Left lung (tissue), 4 donors: ENCODE measurements at regions not wholly inside any gene's neighbourhood (a gene's known extent, or its start where the extent isn't known, plus 50 kb on each side); places are given as distances from the start of the nearest gene placed in this dataset.

Experiments used
- ATAC-seq: fragments of 200-7000 bp; cut with Tn5 transposase; one replicate; pipeline ENCODE4 v1.9.1; 2020; ENCODE audit warnings: moderate library complexity
- DNase-seq, 4 donors: peaks; one replicate each; pipeline ENCODE4 v3.0.0-alpha.2; 2013 to 2020
- H3K27ac ChIP-seq, 2 donors: fragments of 200-600 bp; sonication (generic) in 1 of 2; one replicate each; pipeline versions ENCODE4 v1.5.0 to v1.8.0; 2020 to 2021
- H3K27me3 ChIP-seq, 2 donors: fragments of 200-600 bp; sonication (generic) in 1 of 2; one replicate each; pipeline versions ENCODE4 v1.5.0 to v1.8.0; 2020 to 2021
- H3K36me3 ChIP-seq, 2 donors: fragments of 200-600 bp; sonication (generic) in 1 of 2; one replicate each; pipeline versions ENCODE4 v1.5.0 to v1.8.0; 2020 to 2021
- H3K4me1 ChIP-seq, 2 donors: fragments of 200-600 bp; one replicate each; pipeline ENCODE4 v1.8.0; 2021
- H3K4me3 ChIP-seq, 2 donors: fragments of 200-600 bp; sonication (generic) in 1 of 2; one replicate each; pipeline versions ENCODE4 v1.5.0 to v1.8.0; 2020 to 2021; ENCODE audit warnings: mild to moderate bottlenecking in 1 of 2
- H3K9me3 ChIP-seq, 2 donors: fragments of 200-600 bp; sonication (generic) in 1 of 2; one replicate each; pipeline versions ENCODE4 v1.5.0 to v1.8.0; 2020 to 2021
- intact Hi-C, 2 donors: fragments of 100-400 bp; cut with DNase I; formaldehyde crosslinking; loops; one replicate each; pipeline versions ENCODE4 v1.11.2 to v1.14.2; 2022
- TF ChIP-seq, protein P1 (sequence below), 2 donors: fragments of 200-600 bp; sonication (generic) in 1 of 2; IDR thresholded peaks; one replicate each; pipeline versions ENCODE4 v1.5.0 to v1.8.0; 2021; ENCODE audit warnings: antibody characterized with exemption in 2 of 2
- donor health status: DM: no; HTN: yes; CAD: no.
- donor health status: DM: no; HTN: no; CAD: no.

DNA sequence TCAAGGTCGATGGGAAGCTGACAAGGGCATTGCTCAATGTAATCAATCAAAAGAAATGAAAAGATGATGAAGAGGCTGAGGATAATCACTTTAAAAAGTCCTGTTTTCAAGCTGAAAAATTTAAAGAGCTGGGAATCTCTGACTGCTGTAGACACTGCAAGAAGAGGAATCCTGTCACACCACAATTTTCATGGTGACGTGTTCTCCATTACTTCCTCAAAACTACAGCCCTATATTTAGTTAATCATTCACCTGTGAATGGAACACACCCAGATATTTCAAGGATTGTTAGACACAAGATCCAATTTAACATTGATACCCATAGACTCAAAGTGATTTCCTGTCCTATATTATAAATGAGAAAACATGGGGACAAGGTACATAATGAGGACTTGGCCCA lies 1048.3 kb downstream of the AMY1C start:
- TF ChIP-seq, protein P1, sequence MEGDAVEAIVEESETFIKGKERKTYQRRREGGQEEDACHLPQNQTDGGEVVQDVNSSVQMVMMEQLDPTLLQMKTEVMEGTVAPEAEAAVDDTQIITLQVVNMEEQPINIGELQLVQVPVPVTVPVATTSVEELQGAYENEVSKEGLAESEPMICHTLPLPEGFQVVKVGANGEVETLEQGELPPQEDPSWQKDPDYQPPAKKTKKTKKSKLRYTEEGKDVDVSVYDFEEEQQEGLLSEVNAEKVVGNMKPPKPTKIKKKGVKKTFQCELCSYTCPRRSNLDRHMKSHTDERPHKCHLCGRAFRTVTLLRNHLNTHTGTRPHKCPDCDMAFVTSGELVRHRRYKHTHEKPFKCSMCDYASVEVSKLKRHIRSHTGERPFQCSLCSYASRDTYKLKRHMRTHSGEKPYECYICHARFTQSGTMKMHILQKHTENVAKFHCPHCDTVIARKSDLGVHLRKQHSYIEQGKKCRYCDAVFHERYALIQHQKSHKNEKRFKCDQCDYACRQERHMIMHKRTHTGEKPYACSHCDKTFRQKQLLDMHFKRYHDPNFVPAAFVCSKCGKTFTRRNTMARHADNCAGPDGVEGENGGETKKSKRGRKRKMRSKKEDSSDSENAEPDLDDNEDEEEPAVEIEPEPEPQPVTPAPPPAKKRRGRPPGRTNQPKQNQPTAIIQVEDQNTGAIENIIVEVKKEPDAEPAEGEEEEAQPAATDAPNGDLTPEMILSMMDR (IDR thresholded peaks at IDR 0.05): no peak
- Histone ChIP-seq H3K36me3 (no peaks in the 10 kb centered on the region), H3K27me3 (no peaks in the 10 kb centered on the region), H3K27ac (no peak overlapping the region), H3K4me1 (no peaks in the 10 kb centered on the region), H3K9me3 (no peaks in the 10 kb centered on the region), H3K4me3 (no peak overlapping the region)
- no peak for DNase-seq
- intact Hi-C loops: no loop called here
- no peak for ATAC-seq

- TF ChIP-seq, protein P1 (IDR thresholded peaks at IDR 0.05): no peak
- intact Hi-C loops: no loop called here
- DNase-seq (no peak), ATAC-seq (no peak)
- Histone ChIP-seq H3K27me3 (no peaks in the 10 kb centered on the region), H3K9me3 (no peaks in the 10 kb centered on the region), H3K36me3 (no peaks in the 10 kb centered on the region), H3K27ac (no peak overlapping the region), H3K4me3 (no peak overlapping the region), H3K4me1 (no peaks in the 10 kb centered on the region)
Observed at GRCh38 chr1:104801344-104801743, 1051.6 kb downstream of the AMY1C start.

- H3K4me1 ChIP-seq: no peaks in the 10 kb centered on the region
- H3K27ac ChIP-seq: no peak overlapping the region
- intact Hi-C loops: no loop called here
- DNase-seq (no peak), ATAC-seq (no peak)
- no peaks in the 10 kb centered on the region for H3K27me3 ChIP-seq
- H3K4me3 ChIP-seq: no peak overlapping the region
- no peaks in the 10 kb centered on the region for H3K9me3 ChIP-seq
- TF ChIP-seq, protein P1 (IDR thresholded peaks at IDR 0.05): no peak
- H3K36me3 ChIP-seq: no peaks in the 10 kb centered on the region
Observed at GRCh38 chr1:104804147-104804546, 1054.4 kb downstream of the AMY1C start.

GRCh38 chr1:104807590-104807989 lies 1057.9 kb downstream of the AMY1C start:
- no peak for ATAC-seq
- Histone ChIP-seq H3K36me3 (no peaks in the 10 kb centered on the region), H3K27ac (no peak overlapping the region), H3K27me3 (no peaks in the 10 kb centered on the region), H3K4me3 (no peak overlapping the region), H3K9me3 (no peaks in the 10 kb centered on the region), H3K4me1 (no peaks in the 10 kb centered on the region)
- intact Hi-C loops: no loop called here
- DNase-seq: no peak
- TF ChIP-seq, protein P1 (IDR thresholded peaks at IDR 0.05): no peak

DNA sequence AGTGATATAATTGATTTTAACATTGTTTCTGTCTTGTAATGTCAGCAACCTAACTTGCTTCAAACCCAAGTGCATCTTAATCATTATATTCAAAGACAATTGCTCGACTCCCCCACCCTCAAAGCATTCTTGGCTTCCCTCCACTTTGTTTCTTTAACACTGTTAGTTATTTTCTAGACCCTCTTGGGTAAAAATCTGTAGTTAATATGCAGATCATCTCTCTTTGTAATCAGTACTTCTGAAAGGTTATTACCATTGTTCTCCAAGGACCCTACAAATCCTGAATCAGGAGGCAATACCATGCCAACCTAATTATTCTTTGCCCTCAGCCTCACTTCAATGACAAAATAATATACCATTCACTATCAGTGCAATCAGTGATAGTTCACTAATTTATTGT lies 1075.7 kb downstream of the AMY1C start:
- no peaks in the 10 kb centered on the region for H3K36me3 ChIP-seq
- H3K9me3 ChIP-seq: no peaks in the 10 kb centered on the region
- H3K4me1 ChIP-seq: no peaks in the 10 kb centered on the region
- DNase-seq: no peak
- no peak overlapping the region for H3K27ac ChIP-seq
- H3K4me3 ChIP-seq: no peak overlapping the region
- TF ChIP-seq, protein P1 (IDR thresholded peaks at IDR 0.05): no peak
- ATAC-seq: no peak
- no peaks in the 10 kb centered on the region for H3K27me3 ChIP-seq
- intact Hi-C loops: no loop called here
